Right lobe of liver (tissue), 6 donors: ENCODE measurements at regions not wholly inside any gene's neighbourhood (a gene's known extent, or its start where the extent isn't known, plus 50 kb on each side); places are given as distances from the start of the nearest gene placed in this dataset.

Experiments
- ATAC-seq, 4 donors: fragments of 200-7000 bp; cut with Tn5 transposase; one replicate each; pipeline ENCODE4 v1.9.1; 2020; ENCODE audit warnings: mild to moderate bottlenecking in 4 of 4, moderate library complexity in 4 of 4
- DNase-seq, 3 donors: peaks; one replicate each; pipeline ENCODE4 v3.0.0-alpha.2; 2020
- H3K27ac ChIP-seq, 3 donors: fragments of 200-600 bp; one replicate each; pipeline ENCODE4 v1.8.0; 2022
- H3K27me3 ChIP-seq, 2 donors: fragments of 200-600 bp; one replicate each; pipeline ENCODE4 v1.8.0; 2022
- H3K36me3 ChIP-seq, 4 donors: fragments of 200-600 bp; sonication (generic) in 1 of 4; one replicate each; pipeline versions ENCODE4 v1.5.1 to v1.8.0; 2017 to 2022; ENCODE audit warnings: control low read depth in 1 of 4
- H3K4me1 ChIP-seq, 4 donors: fragments of 200-600 bp; sonication (generic) in 1 of 4; one replicate each; pipeline versions ENCODE4 v1.5.1 to v1.8.0; 2017 to 2022; ENCODE audit warnings: control low read depth in 1 of 4
- H3K4me3 ChIP-seq, 3 donors: fragments of 200-600 bp; one replicate each; pipeline ENCODE4 v1.8.0; 2022
- H3K9me3 ChIP-seq, 4 donors: fragments of 200-600 bp; sonication (generic) in 1 of 4; one replicate each; pipeline versions ENCODE4 v1.5.1 to v1.8.0; 2017 to 2022; ENCODE audit warnings: control low read depth in 1 of 4
- CTCF ChIP-seq, 4 donors: fragments of 200-600 bp in 3 of 4; fragments of 450-650 bp in 1 of 4; IDR thresholded peaks; one replicate each; pipeline versions ENCODE4 v1.5.1 to v1.8.0; 2016 to 2022; ENCODE audit warnings: antibody characterized with exemption in 4 of 4, mild to moderate bottlenecking in 2 of 4
- POLR2A ChIP-seq: fragments of 450-650 bp; IDR thresholded peaks from one replicate; pipeline ENCODE4 v1.6.1; 2017; ENCODE audit warnings: antibody characterized with exemption, mild to moderate bottlenecking
- whole genome bisulfite sequencing: methylation state at CpG from one replicate; pipeline ENCODE4 v1.1.6; 2018; ENCODE audit warnings: low coverage, low lambda C conversion rate; ENCODE audit not compliant: insufficient coverage; ENCODE audit errors: missing lambda C conversion rate; 5-methylcytosine and 5-hydroxymethylcytosine counted together
- intact Hi-C, 2 donors: fragments of 100-400 bp; cut with DNase I; formaldehyde crosslinking; loops; one replicate each; pipeline versions ENCODE4 v1.11.2 to v1.14.1; 2022
- donor health status: DM: no; HTN: yes; CAD: no.
- donor health status: DM: no; HTN: no; CAD: no.
- donor health status: DM: no; HTN: no; CAD: no.
- donor health status: DM: no; HTN: yes; CAD: no.
- donor health status: DM: no; HTN: yes; CAD: no.

DNA sequence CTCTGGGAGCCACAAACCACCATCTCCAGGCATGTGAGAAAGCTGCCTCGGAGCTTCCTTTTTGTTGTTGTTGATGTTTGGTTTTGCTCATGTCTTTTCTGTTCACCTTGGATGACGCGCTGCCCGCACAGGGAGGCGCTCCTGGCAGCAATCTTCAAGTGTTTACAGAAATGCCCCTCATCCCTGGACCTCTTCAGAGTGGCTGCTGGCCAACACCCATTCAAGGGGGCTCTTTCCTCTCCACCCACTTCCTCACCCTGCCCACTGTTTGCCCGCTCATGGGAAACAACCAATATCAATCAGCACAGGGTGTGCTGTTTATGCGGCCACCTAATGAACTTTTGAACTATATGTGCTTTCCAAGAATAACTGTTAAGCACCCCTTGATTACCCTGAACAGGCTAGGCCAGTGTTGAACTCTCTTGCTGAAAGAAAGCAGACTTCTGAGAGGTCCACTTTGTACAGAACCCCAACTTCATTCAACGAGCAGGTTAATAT, 355.1 kb upstream of the CLNK start:
- no peaks in the 10 kb centered on the region for H3K4me1 ChIP-seq
- no peak overlapping the region for H3K4me3 ChIP-seq
- H3K27me3 ChIP-seq, result no peaks in the 10 kb centered on the region
- ATAC-seq (no peak), DNase-seq (no peak)
- H3K27ac ChIP-seq, result no peak overlapping the region
- intact Hi-C loops, result no loop called here
- WGBS, result 43% methylated on average over 8 of the region's 8 CpGs
- no peaks in the 10 kb centered on the region for H3K36me3 ChIP-seq
- TF ChIP-seq CTCF (IDR thresholded peaks at IDR 0.05) (no peak), POLR2A (no peak)
- H3K9me3 ChIP-seq, result no peaks in the 10 kb centered on the region

DNA sequence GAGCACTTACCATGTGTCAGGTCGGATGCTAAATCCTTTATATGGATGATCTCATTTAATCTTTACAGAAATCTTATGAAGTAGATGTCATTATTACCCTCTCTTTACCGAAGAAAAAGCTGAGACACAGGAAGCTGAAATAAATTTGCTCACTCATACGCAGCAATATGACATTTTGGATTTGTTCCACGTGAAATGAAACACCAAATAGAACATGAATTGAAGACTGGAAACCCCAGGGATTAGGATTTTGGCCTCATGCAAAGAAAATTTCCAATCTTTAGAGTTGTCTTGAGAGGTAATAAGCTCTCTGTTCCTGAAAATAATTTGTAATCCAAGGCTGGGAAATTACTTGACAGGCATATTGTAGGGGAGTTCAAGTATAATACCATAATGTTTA, 354.4 kb upstream of the CLNK start:
- 38% methylated on average over 4 of the region's 4 CpGs for WGBS
- TF ChIP-seq CTCF (IDR thresholded peaks at IDR 0.05) (no peak), POLR2A (no peak)
- no peaks in the 10 kb centered on the region for H3K36me3 ChIP-seq
- H3K4me3 ChIP-seq, result no peak overlapping the region
- H3K27ac ChIP-seq, result no peak overlapping the region
- no peak for ATAC-seq
- H3K27me3 ChIP-seq, result no peaks in the 10 kb centered on the region
- H3K9me3 ChIP-seq, result no peaks in the 10 kb centered on the region
- intact Hi-C loops, result no loop called here
- no peaks in the 10 kb centered on the region for H3K4me1 ChIP-seq
- DNase-seq, result no peak

DNA sequence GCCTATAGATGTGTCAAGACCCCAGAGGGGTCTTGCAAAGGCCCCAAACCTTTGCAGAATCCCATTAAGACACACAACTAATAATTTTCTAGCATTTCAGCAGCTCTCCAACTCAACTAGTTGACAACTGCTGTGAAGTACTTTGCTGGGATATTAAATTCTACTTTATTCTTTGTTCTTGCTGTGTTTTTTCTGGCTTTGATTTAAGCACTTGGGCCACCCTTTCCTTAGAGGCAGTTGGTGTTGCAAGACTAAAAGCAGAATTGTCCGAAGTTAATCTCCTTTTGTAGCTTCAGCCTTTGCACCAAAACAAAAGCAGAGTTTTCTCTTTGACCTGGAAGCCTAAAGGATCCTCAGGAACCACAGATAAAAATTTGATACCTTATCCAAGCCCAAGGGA, 353.1 kb upstream of the CLNK start:
- intact Hi-C loops, result no loop called here
- Histone ChIP-seq H3K36me3 (no peaks in the 10 kb centered on the region), H3K4me1 (no peaks in the 10 kb centered on the region), H3K27ac (no peak overlapping the region), H3K9me3 (no peaks in the 10 kb centered on the region), H3K27me3 (no peaks in the 10 kb centered on the region), H3K4me3 (no peak overlapping the region)
- WGBS, result 53% methylated on average over 1 of the region's 1 CpG
- no peak for DNase-seq
- TF ChIP-seq CTCF (IDR thresholded peaks at IDR 0.05) (no peak), POLR2A (no peak)
- no peak for ATAC-seq

- Histone ChIP-seq H3K9me3 (no peaks in the 10 kb centered on the region), H3K4me1 (no peaks in the 10 kb centered on the region), H3K4me3 (no peak overlapping the region), H3K36me3 (no peaks in the 10 kb centered on the region), H3K27me3 (no peaks in the 10 kb centered on the region), H3K27ac (no peak overlapping the region)
- no peak for ATAC-seq
- no peak for DNase-seq
- 21% methylated on average over 3 of the region's 3 CpGs for WGBS
- intact Hi-C loops, result no loop called here
- no peak for TF ChIP-seq CTCF (IDR thresholded peaks at IDR 0.05)
- no peak for TF ChIP-seq POLR2A
Observed at GRCh38 chr4:11028334-11028733, 343.8 kb upstream of the CLNK start.

- intact Hi-C loops, result no loop called here
- Histone ChIP-seq H3K36me3 (no peaks in the 10 kb centered on the region), H3K27ac (no peak overlapping the region), H3K4me3 (no peak overlapping the region), H3K4me1 (no peaks in the 10 kb centered on the region), H3K9me3 (no peaks in the 10 kb centered on the region), H3K27me3 (no peaks in the 10 kb centered on the region)
- no peak for ATAC-seq
- 14% methylated on average over 3 of the region's 3 CpGs for WGBS
- no peak for DNase-seq
- TF ChIP-seq CTCF (IDR thresholded peaks at IDR 0.05), result no peak
- no peak for TF ChIP-seq POLR2A
Observed at GRCh38 chr4:11021333-11021732, 336.8 kb upstream of the CLNK start.
